Muscle layer of duodenum (tissue), 2 donors: ENCODE measurements at regions not wholly inside any gene's neighbourhood (a gene's known extent, or its start where the extent isn't known, plus 50 kb on each side); places are given as distances from the start of the nearest gene placed in this dataset.

ENCODE experiments used
- H3K27ac ChIP-seq: one replicate; pipeline ENCODE4 v1.7.0; 2013; ENCODE audit warnings: mild to moderate bottlenecking, low read length
- H3K27me3 ChIP-seq: one replicate; pipeline ENCODE4 v1.7.0; 2013; ENCODE audit warnings: low read depth, mild to moderate bottlenecking, control low read depth, low read length
- H3K36me3 ChIP-seq, 2 donors: one replicate each; pipeline ENCODE4 v1.7.0; 2013; ENCODE audit warnings: low read length in 2 of 2, control low read depth in 1 of 2, mild to moderate bottlenecking in 1 of 2; ENCODE audit not compliant: insufficient read depth in 2 of 2, control insufficient read depth in 1 of 2
- H3K4me1 ChIP-seq, 2 donors: one replicate each; pipeline ENCODE4 v1.7.0; 2013; ENCODE audit warnings: low read length in 2 of 2, mild to moderate bottlenecking in 2 of 2, control low read depth in 1 of 2, moderate library complexity in 1 of 2; ENCODE audit not compliant: insufficient read depth in 2 of 2, control insufficient read depth in 1 of 2
- H3K4me3 ChIP-seq, 2 donors: one replicate each; pipeline ENCODE4 v1.7.0; 2013; ENCODE audit warnings: low read length in 2 of 2, low read depth in 1 of 2, mild to moderate bottlenecking in 1 of 2
- H3K9me3 ChIP-seq, 2 donors: one replicate each; pipeline ENCODE4 v1.7.0; 2013; ENCODE audit warnings: low read length in 2 of 2, control low read depth in 1 of 2, mild to moderate bottlenecking in 1 of 2; ENCODE audit not compliant: control insufficient read depth in 1 of 2
- donor health status: healthy.

DNA sequence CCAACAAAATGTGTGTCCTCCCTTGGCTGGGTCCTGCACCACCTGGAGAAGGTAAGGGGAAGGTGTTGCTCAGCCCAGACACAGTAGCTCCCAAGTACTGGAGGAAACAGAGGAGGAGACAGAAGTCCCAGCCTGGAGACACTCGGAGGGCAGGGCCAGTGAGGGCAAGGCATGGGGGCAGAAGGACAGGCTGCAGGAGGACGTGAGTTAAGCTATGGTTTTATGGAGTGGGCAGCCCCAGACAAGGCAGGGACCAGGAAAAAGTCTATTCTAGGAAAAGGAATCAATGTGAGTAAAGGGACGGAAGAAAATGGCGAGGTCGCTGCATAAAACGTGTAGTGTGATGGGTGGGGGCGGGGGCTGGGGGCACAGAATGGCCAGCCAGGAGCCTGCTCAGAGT is 210.1 kb upstream of the DIO3 start:
- Histone ChIP-seq H3K27me3 (no peaks in the 10 kb centered on the region), H3K9me3 (peaks cover 0 to 17% of the 10 kb centered on the region in 2 donors), H3K36me3 (no peaks in the 10 kb centered on the region), H3K4me1 (no peaks in the 10 kb centered on the region), H3K27ac (no peak overlapping the region), H3K4me3 (no peak overlapping the region)

DNA sequence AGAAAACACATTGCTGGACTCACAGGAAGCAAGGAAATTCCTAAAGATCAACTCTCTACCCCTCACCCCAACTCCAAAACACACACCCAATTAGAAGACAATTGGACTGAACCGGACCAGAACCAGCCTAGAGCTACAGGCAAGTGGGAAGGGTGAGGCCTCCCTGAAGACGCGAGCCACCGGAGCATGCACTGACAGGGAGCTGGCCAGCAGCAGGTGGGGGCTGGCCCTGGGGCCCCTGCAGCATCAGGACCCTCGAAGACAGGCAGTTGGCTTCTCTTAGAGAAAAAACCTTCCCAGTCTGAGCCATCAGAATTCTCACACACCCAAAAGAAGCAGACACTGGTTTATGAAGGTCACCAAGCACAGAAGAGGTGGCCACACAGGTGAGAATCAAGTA is 209.5 kb upstream of the DIO3 start:
- Histone ChIP-seq H3K27me3 (no peaks in the 10 kb centered on the region), H3K4me1 (no peaks in the 10 kb centered on the region), H3K36me3 (no peaks in the 10 kb centered on the region), H3K27ac (no peak overlapping the region), H3K4me3 (no peak overlapping the region), H3K9me3 (peaks cover 0 to 17% of the 10 kb centered on the region in 2 donors)

DNA sequence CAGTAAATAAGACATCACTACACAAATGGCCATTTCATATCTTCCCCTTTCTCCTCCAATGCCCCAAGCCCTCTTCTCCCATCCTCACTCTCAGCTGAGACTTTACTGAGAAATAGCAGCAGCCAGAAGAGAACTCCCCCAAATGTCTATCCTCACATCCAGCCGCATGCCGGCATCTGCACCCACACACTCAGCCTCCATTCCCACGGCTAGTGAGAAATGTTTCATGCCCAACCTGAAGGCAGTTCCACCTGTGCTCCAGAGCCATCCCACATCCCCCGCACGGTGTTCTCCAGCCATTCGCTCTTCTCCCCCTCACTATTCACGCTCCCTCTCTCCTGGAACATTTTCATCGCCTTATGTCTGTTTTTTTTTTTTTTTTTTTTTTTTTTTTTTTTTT is 208.7 kb upstream of the DIO3 start:
- no peak overlapping the region for H3K4me3 ChIP-seq
- peaks cover 0 to 21% of the 10 kb centered on the region in 2 donors for H3K9me3 ChIP-seq
- H3K4me1 ChIP-seq: no peaks in the 10 kb centered on the region
- no peaks in the 10 kb centered on the region for H3K36me3 ChIP-seq
- no peaks in the 10 kb centered on the region for H3K27me3 ChIP-seq
- no peak overlapping the region for H3K27ac ChIP-seq

DNA sequence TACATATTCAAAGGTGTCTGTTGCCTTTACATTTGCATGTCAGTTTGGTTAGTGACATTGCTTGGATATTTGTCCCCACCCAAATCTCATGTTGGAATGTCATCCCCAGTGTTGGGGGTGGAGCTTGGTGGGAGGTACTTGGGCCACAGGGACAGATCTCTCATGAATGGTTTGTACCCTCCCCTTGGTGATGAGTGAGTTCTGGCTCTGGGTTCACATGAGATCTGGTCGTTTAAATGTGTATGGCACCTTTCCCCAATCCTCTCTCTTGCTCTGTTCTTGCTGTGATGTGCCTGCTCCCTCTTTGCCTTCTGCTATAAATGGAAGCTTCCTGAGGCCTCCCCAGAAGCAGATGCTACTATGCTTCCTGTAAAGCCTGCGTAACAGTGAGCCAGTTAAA is 207.9 kb upstream of the DIO3 start:
- H3K27ac ChIP-seq: no peak overlapping the region
- no peaks in the 10 kb centered on the region for H3K36me3 ChIP-seq
- H3K4me3 ChIP-seq: no peak overlapping the region
- no peaks in the 10 kb centered on the region for H3K27me3 ChIP-seq
- H3K9me3 ChIP-seq: peaks cover 0 to 21% of the 10 kb centered on the region in 2 donors
- no peaks in the 10 kb centered on the region for H3K4me1 ChIP-seq

DNA sequence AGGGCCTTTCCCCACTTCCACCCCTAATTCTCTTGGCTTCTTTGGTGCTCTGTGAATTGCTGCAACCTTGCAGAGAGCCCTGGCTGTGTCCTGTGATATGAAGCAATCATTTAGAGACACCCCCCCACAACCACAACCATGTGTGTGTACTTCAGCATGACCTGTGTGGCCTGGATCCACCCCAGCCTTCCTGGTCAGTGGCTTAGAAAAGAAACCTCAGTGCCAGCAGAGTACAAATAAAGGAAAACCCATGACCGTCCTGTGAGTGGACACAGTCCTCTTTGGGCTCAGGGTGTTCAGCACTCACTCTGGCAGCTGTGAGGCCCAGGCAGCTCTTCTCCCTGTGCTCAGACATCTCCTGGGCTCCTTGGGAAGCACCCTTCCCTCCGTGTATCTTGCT is 206.6 kb upstream of the DIO3 start:
- peaks cover 0 to 18% of the 10 kb centered on the region in 2 donors for H3K9me3 ChIP-seq
- H3K27me3 ChIP-seq: no peaks in the 10 kb centered on the region
- no peaks in the 10 kb centered on the region for H3K4me1 ChIP-seq
- no peaks in the 10 kb centered on the region for H3K36me3 ChIP-seq
- no peak overlapping the region for H3K27ac ChIP-seq
- H3K4me3 ChIP-seq: no peak overlapping the region

DNA sequence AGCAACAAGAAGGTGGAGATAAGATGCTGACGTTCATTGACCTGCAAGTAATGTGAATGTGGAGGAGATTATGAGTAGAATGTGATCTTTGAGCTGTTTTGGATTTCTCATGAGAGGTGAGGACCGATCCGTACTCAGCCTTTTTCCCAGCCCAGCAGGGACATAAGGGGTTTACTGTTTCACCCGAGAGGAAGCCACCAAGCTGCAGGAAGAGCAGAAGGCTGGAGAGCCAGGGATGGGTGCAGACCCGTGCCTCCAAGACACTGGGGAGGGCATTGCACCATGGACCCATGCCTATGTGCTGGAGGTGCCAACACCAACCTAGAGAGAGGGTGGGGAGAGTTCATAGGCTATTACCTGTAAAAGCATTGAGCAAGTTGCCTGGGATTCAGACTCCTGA is 206.0 kb upstream of the DIO3 start:
- H3K9me3 ChIP-seq: peaks cover 0 to 18% of the 10 kb centered on the region in 2 donors
- no peak overlapping the region for H3K27ac ChIP-seq
- H3K36me3 ChIP-seq: no peaks in the 10 kb centered on the region
- no peaks in the 10 kb centered on the region for H3K27me3 ChIP-seq
- no peaks in the 10 kb centered on the region for H3K4me1 ChIP-seq
- no peak overlapping the region for H3K4me3 ChIP-seq

DNA sequence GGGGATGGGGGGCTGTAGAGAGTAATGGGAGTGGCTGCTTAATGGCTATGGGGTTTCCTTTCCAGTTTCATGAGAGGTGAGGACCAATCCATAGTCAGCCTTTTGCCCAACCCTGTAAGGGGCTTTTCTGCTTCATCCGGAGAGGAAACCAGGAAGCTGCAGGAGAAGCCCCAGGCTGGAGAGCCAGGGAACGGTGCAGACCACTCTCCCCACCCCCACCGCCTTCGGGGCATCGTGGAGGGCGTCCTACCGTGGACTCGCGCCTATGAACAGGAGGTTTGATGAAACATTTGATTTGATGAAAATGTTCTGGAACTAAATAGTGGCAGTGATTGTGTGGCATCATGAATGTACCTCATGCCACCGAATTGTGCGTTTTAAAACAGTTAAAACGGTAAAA is 204.3 kb upstream of the DIO3 start:
- Histone ChIP-seq H3K27ac (no peak overlapping the region), H3K27me3 (no peaks in the 10 kb centered on the region)

DNA sequence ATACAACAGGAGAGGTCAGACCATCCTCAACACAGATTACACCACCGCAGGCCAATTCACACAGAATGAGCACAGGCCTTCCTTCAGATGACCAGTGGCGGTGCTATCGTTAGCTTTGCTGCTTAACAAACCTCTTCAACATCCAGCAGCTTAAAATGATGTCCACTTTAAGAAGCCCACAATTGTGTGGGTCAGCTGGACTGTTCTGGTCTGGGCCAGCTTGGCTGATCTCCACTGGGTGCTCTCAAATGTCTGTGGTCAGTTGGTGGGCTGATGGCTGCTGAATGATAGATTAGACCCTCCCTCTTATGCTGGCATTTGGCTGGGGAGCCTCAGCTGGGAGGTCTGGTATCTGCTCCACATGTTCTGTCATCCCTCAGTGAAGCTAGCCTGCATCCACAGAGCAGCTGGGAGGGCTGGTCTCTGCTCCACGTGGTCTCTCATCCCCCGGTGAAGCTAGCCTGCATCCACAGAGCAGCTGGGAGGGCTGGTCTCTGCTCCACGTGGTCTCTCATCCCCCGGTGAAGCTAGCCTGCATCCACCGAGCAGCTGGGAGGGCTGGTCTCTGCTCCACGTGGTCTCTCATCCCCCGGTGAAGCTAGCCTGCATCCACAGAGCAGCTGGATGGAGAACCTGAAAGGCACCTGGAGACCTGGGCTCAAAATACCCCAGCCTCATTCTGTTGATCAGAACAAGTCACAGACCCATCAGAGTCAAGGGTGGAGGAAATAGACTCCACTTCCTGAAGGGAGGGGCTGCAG is 203.6 kb upstream of the DIO3 start:
- Histone ChIP-seq H3K36me3 (no peaks in the 10 kb centered on the region), H3K9me3 (peaks cover 0 to 18% of the 10 kb centered on the region in 2 donors), H3K27me3 (no peaks in the 10 kb centered on the region), H3K4me1 (peaks cover 0 to 11% of the 10 kb centered on the region in 2 donors), H3K27ac (no peak overlapping the region), H3K4me3 (no peak overlapping the region)

More for the DNA sequence above, 204.3 kb upstream of the DIO3 start:
- peaks cover 0 to 18% of the 10 kb centered on the region in 2 donors for H3K9me3 ChIP-seq
- peaks cover 0 to 11% of the 10 kb centered on the region in 2 donors for H3K4me1 ChIP-seq
- H3K36me3 ChIP-seq: no peaks in the 10 kb centered on the region
- H3K4me3 ChIP-seq: no peak overlapping the region

DNA sequence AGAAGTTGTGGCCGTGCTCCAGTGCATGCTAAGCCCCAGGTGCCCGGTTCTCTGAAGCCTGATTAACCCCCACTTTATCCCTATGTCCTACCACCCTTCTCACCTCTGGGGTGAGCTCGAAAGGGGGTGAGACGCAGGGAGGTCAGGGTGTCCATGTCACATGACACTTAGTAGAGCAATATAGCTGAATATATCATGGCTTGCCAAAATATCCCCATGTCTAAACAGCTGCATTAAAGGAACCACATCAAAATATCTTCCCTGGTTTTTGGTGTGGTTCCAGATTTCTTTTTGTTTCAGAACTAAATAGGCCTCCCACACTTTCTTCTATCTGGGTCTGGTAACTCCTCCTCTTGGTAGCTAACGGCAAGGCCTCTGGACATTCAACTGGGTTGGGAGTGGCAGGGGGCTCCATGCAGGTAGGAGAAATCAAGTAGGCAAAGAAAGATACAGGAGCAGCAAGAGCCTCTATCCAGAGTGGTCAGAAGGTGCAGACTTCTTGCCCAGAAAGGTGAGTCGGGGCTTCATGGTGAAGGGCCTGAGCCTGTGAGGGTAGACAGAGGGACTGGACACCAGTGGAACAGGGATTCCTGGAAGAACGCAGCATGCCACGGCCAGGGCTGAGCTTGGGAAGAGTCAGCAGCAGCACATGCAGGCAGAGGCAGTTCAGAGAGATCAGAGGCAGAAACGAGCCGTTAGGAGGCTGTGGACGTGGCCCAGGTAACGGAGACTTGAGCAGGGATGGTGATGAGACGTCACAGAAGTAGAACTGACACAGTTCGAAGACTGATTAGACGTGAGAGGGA is 202.8 kb upstream of the DIO3 start:
- H3K9me3 ChIP-seq: peaks cover 0 to 13% of the 10 kb centered on the region in 2 donors
- H3K27me3 ChIP-seq: no peaks in the 10 kb centered on the region
- H3K36me3 ChIP-seq: no peaks in the 10 kb centered on the region
- peaks cover 0 to 11% of the 10 kb centered on the region in 2 donors for H3K4me1 ChIP-seq
- H3K4me3 ChIP-seq: no peak overlapping the region
- H3K27ac ChIP-seq: no peak overlapping the region

DNA sequence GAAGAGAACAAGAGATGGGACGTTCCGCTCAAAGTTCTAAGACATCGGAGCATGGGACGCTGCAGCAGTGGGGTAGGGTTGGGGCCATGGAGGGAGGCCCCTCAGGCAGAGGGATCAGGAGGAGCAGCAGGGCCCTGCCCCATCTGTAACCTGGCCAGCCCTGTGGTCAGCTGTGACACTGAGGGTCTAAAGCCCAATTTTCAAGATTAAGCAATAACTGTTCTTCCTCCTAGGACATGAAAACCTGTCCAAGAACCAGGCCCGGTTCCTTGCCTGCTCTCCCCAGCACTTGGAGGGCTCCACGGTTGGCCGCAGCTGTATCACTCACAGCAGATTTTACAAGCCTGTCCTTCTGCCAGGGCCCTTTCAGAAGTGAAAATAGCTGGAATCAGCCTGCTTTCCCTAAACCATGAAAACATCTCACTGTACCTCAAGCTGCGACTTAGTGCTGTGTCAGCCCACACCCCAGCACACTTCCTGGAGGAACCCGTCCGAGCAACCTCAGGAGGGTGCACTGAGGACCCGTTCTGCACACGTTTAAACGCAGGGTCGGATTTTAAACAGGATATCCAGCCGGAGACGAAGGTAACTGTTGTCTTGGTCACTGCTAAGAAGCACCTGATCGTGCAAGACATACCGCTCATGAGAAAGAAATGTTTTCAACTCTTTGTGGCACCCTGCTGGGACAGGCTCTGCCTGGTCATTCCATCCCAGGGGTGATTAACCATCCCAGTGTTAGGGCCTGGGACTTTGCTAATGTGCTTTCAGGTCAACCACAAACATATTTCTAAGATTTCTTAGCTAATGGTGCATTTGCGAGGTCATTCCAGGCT is 201.9 kb upstream of the DIO3 start:
- peak overlapping the region in 1 of 2 donors; percentile 15 for H3K4me3 ChIP-seq
- peak overlapping the region; percentile 70 for H3K27ac ChIP-seq
- H3K27me3 ChIP-seq: no peaks in the 10 kb centered on the region
- H3K4me1 ChIP-seq: peaks cover 0 to 11% of the 10 kb centered on the region in 2 donors
- peaks cover 0 to 11% of the 10 kb centered on the region in 2 donors for H3K9me3 ChIP-seq
- no peaks in the 10 kb centered on the region for H3K36me3 ChIP-seq
